ENCODE measurements at regions not wholly inside any gene's neighbourhood (a gene's known extent, or its start where the extent isn't known, plus 50 kb on each side); places are given as distances from the start of the nearest gene placed in this dataset.

DNA sequence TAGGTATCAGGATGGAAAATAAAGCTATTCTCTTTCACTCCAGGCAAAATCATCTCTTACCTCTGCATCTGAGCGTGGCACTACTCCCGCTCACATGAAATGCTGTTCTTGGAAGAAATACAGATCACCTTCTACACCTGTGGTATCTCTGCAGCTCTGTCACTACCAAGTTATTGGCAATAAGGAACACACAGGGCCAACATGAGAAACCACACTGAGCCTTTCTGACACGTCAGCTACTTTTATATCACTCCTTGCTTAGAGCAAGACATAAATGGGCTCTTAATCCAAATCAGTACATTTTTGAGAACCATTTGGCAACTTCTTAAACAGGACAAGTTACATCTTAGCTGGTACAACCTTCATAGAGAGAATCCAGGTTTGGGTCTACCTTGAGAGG lies 101.8 kb upstream of the GUCY1A1 start:
- intact Hi-C loops (cut with DNase I) = no loop called here
- DNase-seq = no peak

DNA sequence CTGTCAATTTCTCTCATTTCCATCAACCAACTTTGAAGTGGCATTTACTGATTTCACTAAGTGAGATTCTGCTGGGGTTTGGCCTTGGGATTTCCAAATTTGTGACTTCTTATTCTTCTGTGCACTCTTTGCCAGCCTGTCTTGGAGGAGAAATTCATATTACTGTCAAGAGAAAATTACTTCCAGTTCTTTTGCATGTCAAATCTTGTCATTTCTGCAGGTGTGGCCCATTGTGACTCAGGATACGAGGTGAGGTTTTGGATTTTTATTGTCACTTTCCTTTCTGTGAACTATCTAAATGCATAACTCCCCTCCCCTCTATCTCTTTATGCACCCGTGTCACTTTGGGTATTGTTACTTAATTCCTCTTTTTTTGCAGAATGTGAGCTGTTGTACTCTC lies 102.6 kb upstream of the GUCY1A1 start:
- intact Hi-C loops (cut with DNase I) = no loop called here
- no peak for DNase-seq

DNA sequence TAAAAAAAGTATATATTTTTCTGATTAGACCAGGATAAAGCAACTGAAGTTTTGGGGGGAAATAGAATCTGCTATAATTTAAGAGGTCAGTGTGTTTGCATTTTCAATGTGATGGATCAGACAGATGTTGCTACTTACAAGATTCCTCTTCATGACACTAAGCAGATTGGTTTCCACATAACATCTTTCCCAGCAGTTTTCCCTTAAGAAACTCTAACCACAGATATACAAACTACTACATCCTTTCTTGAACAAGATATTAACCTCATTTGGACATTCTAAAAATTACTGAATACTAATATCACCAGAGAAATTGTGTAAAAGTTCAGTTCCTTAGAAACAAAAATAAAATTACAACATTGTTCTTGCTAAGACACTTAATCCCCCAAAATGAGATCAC lies 106.7 kb upstream of the GUCY1A1 start:
- intact Hi-C loops (cut with DNase I) = no loop called here
- no peak for DNase-seq

DNA sequence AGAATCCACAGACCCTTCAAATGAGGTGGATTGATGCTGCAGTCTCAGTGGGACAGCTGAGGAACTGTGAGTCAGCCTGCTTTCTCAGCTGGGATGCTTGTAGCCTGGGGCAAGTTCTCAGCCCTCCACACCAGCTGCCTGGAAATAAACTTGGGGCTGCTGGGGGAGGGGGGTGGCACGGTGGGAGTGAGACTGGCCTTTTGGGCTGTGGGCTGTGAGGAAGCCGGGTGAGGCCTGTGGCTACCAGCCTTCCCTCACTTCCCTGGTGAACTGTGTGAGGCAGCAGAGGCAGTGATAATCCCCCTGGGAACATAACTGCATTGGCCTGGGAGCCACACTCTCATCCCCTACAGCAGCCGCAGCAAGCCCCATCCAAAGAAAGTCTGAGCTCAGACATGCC lies 114.5 kb upstream of the GUCY1A1 start:
- DNase-seq = no peak
- intact Hi-C loops (cut with DNase I) = no loop called here

DNA sequence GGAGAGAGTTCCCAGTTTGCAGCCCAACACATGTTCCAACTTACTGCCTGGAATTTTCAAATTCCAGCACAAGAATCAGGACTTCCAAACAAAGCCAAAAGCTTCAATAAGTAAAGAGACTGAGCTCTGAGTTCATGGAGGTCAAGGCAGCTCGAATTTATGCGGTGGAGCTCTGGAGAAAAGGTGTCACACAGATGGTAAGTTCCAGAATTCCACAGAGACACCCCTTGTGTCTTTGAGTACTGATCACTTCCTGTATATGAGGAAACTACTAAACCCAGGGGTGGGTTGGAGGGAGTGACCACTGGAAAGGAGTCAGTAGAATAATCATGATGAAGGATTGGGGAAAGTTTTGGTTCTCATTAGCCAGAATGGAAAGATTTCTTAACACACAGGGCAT lies 118.5 kb upstream of the GUCY1A1 start:
- DNase-seq = no peak

DNA sequence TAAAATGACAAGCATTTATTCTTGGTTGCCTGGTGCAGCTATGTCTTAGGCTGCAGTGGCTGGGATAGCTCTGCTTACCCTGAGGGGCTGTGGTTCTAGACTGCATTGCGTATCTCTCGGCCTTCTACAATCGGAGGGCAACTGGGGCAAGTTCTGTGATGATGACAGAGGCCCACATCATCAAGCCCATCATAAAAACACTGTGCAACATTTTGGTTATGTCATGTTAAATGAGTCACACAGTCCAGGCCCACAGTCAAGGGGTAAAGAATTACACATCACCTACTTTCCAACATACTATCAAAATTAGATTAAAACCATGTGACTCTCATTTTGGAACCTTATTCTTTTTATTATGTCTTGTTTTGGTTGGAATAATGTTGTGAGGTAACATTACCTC lies 120.2 kb upstream of the GUCY1A1 start:
- DNase-seq = no peak
- intact Hi-C loops (cut with DNase I) = no loop called here

More for the DNA sequence above, 118.5 kb upstream of the GUCY1A1 start:
- intact Hi-C loops (cut with DNase I) = no loop called here

DNA sequence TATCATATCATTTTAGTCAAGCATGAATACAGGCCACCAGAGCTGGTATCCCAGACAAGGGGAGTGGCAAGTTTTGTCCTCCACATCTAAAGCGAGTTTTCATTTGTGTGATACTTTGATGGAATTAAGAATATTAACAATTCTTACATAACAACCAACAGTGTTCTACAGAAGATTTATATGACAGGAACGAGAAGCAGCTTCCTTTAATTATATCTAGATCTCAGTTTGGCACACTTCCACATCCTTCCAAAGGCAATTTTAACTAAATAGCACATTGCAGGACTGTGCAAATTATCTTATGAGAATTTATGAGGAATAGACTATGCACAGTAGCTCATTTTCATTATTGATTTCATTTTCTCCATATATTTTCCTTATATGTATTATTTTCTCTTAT lies 121.2 kb upstream of the GUCY1A1 start:
- no peak for DNase-seq
- intact Hi-C loops (cut with DNase I) = no loop called here

DNA sequence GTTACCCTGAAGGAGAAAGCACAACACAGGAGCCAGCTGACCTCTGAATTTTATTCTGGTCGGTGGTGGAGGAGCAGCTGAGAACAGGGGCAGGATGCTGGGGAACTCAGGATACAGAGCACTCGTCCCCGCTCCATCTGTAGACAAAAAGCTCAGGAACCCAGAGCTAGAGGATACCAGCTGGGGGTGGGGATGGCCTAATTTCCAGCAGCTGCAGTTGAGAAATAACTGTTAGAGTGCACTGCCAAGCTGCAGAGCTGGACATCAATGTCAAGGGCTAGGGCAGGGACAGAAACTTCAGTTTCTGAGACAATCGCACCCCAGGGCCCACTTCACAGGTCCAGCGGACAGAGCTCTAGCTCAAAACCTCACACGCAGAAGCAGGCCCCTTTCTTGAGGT lies 122.1 kb upstream of the GUCY1A1 start:
- intact Hi-C loops (cut with DNase I) = no loop called here
- peak in 3 of 10 donors; percentile 10 to 75 (median 12) for DNase-seq

DNA sequence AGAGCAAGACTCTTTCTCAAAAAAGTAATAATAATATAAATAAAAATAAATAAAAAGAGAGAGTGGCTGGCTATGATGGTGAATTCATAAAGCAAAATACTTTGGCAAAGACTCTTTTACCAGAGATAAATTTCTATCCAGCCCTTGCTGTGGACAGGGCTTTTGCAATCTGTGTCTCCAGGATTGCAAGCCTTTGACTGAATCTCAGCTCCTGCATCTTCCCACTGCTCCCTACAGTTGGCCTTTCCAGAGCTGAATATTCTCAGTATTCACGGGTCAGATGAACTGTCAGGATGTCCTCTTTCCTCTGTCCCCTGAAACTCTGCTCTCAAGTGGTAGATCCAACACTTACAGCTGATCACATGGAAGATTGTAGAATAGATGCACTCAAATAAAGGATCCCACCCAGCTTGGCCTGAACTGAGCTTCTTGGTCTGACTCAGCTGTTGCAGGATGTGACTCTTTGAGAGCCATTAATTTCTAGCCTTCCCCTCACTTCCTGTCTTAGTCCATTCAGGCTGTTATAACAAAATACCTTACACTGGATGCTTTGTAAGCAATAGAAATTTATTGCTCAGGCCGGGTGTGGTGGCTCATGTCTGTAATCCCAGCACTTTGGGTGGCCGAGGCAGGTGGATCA lies 123.4 kb upstream of the GUCY1A1 start:
- DNase-seq = no peak

DNA sequence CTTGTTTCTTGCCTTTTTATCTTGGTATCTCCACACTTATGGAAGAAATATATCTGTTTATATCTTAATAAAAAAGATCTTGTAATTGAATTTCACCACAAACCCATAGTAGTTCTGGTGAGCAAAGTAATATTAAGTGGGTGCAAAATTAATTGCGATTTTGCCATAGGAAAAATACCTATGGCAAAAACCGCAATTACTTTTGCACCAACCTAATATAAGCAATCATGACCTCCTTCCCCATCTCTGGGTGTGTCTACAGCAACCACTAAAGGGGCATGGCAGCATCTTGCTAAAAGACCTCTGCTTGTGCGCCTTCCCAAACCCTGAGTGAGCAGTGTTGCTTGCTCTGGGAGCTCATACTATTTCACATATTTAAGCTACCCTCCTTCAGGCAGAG lies 124.2 kb upstream of the GUCY1A1 start:
- intact Hi-C loops (cut with DNase I) = no loop called here
- DNase-seq = no peak

More for the DNA sequence above, 123.4 kb upstream of the GUCY1A1 start:
- intact Hi-C loops (cut with DNase I) = no loop called here

DNA sequence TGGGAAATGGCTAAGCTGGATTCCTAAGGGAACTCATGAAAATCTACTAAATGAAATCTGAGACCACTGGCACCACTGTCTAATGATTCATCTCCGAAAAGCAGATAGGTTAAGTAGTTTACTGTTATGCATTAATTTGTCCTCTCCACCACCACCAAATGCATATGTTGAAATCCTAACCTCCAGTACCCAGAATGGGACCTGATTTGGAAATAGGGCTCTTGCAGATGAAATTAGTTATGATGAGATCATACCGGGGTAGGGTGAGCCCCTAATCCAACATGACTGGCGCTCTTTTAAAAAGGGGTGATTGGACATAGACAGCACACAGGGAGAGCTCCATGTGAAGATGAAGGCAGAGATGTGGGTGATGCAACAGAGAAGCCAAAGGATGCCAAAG lies 124.9 kb upstream of the GUCY1A1 start:
- DNase-seq = no peak
- intact Hi-C loops (cut with DNase I) = no loop called here

DNA sequence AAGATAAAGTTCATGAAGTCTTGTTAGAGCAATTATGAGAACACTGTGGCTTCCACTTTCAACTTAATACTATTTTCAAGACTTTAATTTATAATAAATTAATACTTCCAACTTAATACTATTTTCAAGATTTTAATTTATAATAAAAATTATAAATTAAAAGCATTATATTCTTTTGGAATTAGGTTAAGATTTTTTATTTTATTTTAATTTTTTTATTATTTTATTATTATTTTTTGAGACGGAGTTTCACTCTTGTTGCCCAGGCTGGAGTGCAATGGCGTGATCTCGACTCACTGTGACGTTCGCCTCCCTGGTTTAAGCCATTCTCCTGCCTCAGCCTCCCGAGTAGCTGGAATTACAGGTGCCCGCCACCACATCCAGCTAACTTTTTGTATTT lies 126.0 kb upstream of the GUCY1A1 start:
- intact Hi-C loops (cut with DNase I) = no loop called here
- no peak for DNase-seq

DNA sequence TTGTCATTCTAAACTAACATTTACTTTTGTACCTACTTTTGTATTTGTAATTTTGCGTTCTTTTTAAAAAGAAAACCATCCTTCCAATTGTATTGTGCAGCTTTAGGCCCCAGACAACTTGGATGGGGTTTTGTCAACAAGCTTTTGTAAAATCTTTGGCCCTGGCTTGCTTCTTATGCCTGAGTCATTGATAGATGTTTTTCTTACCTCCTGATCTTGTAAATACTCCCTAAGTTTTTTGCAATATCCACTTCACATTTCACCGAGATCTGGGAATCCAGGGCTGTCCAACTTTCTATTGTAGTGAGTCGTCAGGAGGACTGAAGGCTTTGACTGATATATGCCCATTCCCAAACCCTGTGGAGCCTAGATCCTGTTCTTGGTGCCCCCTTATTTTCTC lies 126.9 kb upstream of the GUCY1A1 start:
- intact Hi-C loops (cut with DNase I) = no loop called here
- no peak for DNase-seq

DNA sequence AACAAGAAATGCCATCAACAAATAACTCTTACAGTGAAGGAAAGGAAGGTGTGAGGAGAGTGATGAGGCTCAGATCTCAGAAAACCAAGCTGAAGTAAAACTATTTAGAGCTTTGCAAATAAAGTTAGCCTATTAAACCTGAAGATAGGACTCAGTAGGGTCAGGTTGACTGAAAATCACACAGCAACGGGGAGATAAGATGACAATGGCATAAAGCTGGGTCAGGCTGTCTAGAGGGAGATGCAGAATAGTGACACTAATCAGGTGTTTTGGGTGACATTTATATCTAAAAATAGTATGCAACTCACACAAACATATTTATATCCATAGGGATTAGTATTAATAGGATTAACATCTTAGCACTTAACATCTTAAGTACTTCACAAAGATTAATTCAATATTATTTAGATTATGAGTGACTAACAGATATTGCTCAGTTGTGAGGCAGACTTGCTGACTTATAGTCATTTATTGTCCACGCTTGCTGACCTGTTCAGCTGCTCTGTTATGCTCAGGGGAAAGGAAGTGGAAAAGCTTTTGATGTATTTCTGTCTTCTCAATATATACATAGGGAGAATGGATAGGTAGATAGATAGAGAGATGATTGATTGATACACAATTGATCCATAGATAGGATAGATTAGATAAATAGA lies 130.7 kb upstream of the GUCY1A1 start:
- DNase-seq = no peak
- intact Hi-C loops (cut with DNase I) = no loop called here

DNA sequence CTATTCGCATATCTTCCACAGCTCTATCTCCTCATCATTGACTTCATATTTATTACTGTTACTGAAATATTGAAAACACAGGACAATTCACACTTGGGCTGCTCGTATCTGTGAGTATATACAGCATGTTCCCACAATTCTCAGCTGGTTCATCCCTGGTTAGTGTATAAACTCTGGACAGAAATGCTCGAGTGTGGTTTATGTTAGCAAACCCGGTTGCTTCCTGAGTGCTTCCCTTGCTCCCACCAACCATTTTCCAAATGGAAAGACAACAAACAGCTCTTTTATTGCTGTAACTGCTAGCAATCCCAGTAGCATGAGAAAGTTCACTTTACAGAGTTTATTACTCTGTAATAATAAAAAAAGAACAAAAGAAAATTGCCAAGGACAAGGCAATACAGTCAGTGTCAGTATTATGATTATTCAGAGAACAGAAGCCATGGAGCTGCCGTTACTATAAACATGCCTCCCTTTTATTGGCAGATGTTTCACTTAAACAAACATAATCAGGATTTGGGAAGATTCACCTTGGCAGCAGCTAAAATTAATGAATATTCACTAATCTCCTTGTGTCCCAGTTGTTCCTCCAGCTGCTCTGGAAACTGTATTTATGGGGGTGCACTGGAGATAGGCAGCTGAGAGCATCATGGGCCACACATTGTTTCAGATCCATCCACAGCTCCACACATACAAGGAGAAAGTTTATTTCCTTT lies 134.1 kb upstream of the GUCY1A1 start:
- DNase-seq = no peak
- intact Hi-C loops (cut with DNase I) = no loop called here

DNA sequence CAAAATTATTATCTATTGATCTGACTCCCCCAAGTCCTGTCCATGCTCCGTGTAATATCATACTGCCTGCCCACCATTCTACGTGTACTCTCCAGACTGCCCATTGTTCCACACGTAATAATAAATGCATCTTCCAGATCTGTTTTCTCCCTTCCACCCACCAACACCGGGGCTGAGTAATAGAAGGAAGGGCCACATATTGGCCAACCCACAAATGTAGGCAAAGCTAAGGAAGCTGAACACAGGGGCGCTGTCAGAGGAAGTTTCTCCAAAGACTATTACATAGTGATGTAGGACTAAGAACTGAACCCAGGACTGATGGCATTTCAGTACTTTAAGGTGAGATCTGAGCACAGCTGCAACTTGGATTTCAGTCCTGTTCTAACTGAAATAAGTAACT lies 135.8 kb upstream of the GUCY1A1 start:
- intact Hi-C loops (cut with DNase I) = no loop called here
- DNase-seq = no peak

DNA sequence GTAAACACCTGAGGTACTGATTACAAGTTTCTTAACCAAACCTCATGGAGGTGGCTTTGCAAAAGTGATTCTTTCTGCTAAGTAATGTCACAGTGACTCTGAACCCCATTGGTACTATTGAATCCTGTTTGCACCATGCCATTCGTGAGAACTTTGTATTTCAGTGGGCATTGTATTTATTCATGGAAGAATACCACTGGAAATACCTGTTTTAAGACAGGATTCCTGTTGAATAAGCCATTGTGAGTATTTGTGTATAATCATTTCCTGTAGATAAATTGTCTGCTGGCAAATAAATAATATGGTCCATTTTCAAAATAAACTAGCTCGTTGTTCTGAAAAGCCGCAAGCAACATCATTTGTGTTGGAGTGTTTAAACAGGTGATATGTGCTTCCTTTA lies 136.4 kb upstream of the GUCY1A1 start:
- intact Hi-C loops (cut with DNase I) = no loop called here
- DNase-seq = no peak

DNA sequence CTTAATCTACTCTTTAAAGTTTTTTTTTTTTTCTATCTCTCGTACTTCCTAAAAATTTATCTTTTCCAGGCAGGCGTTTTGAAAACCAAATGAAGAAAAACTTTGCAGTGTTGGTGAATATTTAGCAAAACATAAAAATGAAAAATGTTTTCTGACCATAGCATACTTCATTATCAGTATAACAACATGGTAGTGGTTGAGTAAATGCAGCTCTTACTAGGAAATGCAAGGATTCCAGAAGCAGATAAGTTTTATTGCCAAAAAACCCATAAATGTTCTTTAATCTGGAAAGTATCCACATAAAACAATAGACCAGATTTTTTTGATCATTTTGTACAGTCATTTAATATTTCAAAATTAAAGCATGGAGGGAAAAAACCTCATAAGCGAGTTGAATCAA lies 136.9 kb upstream of the GUCY1A1 start:
- intact Hi-C loops (cut with DNase I) = loop anchor here (5.0 kb wide), 1 partner anchor 258 kb away; no protein-coding TSS in a partner anchor
- DNase-seq = no peak

DNA sequence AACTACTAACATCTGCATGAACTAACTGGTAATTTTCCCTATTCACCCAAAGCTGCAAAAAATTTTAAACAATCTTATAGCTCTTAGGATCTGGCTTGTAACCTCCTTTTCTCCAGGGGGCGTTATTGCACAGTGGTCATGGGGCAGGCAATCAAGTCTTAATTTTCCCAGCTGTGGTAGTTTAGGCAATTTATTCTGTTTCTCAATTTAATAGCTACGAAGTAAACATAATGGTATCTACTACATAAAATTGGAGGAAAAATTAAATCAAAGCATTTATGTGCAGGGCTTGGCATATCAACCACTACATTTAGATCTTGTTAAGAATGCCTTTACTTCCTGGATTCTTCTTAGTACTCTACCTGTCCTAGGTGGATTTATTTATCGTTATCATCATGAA lies 137.4 kb upstream of the GUCY1A1 start:
- no peak for DNase-seq

DNA sequence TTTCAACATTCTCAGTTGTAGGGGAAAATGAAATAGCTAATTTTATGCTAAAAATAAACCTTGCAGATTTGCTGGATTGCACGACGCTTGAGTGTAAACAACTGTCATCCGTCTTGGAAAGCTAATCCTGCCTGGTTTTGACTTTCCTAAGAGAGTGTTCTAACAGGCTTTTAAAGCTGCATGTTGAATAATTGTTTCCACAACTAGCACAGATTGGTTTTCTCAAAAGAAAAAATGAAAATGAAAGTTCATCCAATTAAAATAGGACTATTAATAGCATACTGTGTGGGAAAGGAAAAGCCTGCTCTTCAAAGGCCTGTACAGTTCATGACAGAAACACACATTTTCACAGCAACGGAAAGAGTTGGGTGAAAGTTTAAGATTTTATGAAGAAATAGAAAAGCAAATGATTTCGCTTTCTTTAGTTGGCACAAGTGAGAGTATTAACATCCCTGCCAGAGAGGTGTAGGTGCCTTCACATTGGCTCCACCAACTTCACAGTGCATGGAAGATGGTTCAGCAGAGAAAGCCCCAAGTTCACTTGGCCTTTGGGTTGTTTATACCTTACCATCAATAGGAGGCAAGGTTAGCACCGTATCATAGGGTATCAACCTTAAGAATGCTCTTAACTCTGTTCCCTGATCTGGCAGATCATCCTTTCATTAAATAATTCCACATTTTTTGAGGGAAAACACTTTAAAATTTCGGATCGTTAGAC lies 140.0 kb upstream of the GUCY1A1 start:
- intact Hi-C loops (cut with DNase I) = loop anchor here (5.0 kb wide), 1 partner anchor 261 kb away; no protein-coding TSS in a partner anchor
- no peak for DNase-seq

More for the DNA sequence above, 137.4 kb upstream of the GUCY1A1 start:
- intact Hi-C loops (cut with DNase I) = loop anchor here (5.0 kb wide), 1 partner anchor 258 kb away; no protein-coding TSS in a partner anchor

DNA sequence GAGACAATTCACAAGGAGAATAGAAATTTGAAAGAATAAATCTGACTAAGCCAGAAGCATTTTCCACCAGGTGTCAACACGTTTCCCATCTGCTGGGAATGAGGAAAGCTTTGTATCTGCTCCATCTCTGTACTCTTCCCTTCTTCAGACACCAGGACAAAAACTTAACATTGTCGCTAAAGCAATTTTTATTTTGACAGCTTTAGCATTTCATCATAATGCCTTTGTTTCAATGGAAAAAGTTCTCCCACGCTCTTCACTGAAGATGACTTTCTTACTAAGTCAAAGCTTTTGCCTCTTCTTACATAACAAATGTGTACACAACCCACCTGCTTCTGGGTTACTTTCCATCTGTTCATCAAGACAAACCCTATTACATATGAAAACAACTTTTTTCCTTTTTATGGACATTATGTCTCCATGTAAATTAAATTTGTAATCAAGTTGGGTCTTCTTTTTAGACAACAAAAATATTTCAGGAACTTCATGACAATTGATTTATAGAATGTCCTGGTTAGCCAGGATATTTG lies 141.7 kb upstream of the GUCY1A1 start:
- no peak for DNase-seq
- intact Hi-C loops (cut with DNase I) = loop anchor here (5.0 kb wide), 1 partner anchor 262 kb away; no protein-coding TSS in a partner anchor

Data from posterior cingulate gyrus (tissue), 11 donors.